ENCODE measurements at regions not wholly inside any gene's neighbourhood (a gene's known extent, or its start where the extent isn't known, plus 50 kb on each side); places are given as distances from the start of the nearest gene placed in this dataset.

- no peak for TF ChIP-seq CTCF (IDR thresholded peaks at IDR 0.05)
- no peak for TF ChIP-seq POLR2A (IDR thresholded peaks at IDR 0.05)
- no peak for TF ChIP-seq EP300 (IDR thresholded peaks at IDR 0.05)
These were observed 514.3 kb upstream of the IRAK1BP1 start for GRCh38 chr6:78353040-78353439.
